ENCODE measurements at regions not wholly inside any gene's neighbourhood (a gene's known extent, or its start where the extent isn't known, plus 50 kb on each side); places are given as distances from the start of the nearest gene placed in this dataset.
"Not testable (repeated sequence)": the region's sequence is repeated elsewhere in the genome, so short reads cannot be mapped to it uniquely, and the experiment has no call there.

GRCh38 chr2:128413718-128414341 is 95.2 kb upstream of the HS6ST1 start:
- no peak for DNase-seq (ENCODE audit: low read depth in 3 of 3, low spot score in 1 of 3)

- DNase-seq (ENCODE audit: low read depth in 3 of 3, low spot score in 1 of 3), result no peak
Observed at GRCh38 chr2:128414351-128414750, 95.7 kb upstream of the HS6ST1 start.

DNA sequence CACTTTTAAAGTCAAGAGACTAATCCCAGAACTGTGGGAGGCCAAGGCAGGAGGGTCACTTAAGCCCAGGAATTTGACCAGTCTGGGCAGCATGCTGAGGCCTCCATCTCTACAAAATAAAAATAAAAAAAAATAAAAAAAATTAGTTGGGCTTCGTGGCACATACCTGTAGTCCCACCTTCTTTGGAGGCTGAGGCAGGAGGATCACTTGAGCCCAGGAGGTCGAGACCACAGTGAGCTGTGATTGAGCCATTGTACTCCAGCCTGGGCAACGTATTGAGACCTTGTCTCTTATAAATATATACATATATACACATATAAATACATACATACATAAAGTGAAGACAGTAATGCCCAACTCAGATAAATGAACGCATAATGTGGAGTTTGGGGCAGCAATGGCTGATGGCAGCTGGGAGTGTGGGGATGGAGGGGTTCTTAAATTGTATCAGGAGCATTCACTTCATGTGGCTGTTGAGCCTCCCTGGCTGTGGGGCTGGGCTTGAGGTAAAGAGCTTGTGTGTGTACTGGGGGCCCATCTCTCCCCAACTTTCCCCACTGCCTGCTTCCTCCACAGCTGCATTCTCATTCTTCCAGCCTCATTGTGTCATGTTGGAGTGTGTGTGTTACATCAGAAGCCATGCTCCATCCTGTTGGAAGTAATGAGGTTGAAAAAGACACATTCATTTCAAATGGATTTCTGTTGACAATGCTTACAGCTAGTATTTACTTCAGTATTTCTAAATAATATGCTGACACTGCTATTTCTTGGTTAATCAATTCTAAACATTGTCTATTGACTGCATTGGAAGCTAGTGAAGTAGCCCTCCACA is 96.5 kb upstream of the HS6ST1 start:
- no peak for DNase-seq (ENCODE audit: low read depth in 3 of 3, low spot score in 1 of 3)

DNA sequence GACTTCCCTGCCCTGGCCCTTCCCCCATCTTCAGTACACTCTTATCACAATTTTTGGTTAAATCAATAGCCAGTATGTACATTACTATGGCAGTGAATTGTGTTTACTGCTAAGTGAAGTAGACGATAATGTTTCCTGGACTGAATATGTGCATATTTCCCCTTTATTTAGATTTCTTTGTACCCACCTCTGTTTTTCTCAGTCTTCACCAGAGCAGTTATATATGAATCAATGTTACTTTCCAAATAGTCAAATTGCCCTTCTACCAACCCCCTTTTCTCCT is 97.1 kb upstream of the HS6ST1 start:
- no peak for DNase-seq (ENCODE audit: low read depth in 3 of 3, low spot score in 1 of 3)

DNA sequence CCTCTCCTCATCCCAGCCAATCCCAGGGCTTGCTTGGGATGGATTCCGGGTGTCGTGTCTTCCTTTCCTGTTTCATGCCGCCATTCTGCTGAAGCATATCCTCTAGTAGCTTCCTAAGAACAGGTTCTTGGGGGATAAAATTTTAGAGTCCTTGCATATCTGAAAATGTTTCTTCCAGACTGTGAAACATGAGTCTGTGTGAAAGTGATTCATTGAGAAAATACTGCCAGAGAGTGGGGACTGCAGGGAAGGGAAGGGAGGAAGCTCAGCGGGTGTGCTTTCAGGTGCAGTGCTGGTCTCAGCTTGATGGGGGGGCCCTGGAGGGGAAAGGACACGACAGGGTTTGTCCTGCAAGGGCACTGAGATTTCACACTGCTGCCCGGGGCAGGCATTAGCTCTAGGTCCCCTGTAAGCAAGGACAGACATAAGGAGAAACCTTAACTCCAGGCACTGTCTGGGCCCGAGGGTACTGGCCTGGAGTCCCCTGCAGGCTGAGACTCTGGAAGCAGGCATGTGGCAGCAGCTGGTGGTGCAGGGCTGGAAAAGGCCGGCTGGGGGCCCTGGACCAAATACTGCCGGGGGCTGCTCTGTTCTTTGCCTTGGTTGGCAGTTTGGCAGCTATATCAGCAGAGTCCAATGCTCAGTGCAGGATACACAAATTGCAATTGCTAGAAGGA is 97.6 kb upstream of the HS6ST1 start:
- DNase-seq (ENCODE audit: low read depth in 3 of 3, low spot score in 1 of 3), result no peak

DNA sequence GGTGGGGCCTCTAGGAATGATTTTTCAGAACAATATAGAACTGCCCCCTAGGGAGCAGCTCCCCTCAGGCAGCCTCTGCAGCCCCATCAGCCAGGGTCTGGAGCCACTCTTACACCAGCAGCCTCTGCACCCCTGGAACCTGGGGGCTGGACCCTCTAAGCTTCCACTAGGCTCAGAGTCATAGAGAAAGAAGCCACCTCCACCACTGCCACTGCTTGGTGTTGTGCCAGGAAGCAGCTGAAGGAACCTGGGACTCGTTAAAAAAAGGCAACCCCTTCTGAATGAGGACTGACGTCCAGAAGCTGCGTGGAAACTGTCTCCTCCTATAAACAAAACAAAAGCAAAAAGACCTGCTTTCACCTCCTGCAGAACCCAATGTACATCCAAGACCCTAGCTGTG is 98.1 kb upstream of the HS6ST1 start:
- DNase-seq (ENCODE audit: low read depth in 3 of 3, low spot score in 1 of 3), result no peak

- DNase-seq (ENCODE audit: low read depth in 3 of 3, low spot score in 1 of 3), result not testable (repeated sequence)
Observed at GRCh38 chr2:128417264-128417663, 98.6 kb upstream of the HS6ST1 start.

- DNase-seq (ENCODE audit: low read depth in 3 of 3, low spot score in 1 of 3), result no peak
Observed at GRCh38 chr2:128420131-128420530, 101.5 kb upstream of the HS6ST1 start.

GRCh38 chr2:128420776-128421175 is 102.1 kb upstream of the HS6ST1 start:
- DNase-seq (ENCODE audit: low read depth in 3 of 3, low spot score in 1 of 3), result no peak

DNA sequence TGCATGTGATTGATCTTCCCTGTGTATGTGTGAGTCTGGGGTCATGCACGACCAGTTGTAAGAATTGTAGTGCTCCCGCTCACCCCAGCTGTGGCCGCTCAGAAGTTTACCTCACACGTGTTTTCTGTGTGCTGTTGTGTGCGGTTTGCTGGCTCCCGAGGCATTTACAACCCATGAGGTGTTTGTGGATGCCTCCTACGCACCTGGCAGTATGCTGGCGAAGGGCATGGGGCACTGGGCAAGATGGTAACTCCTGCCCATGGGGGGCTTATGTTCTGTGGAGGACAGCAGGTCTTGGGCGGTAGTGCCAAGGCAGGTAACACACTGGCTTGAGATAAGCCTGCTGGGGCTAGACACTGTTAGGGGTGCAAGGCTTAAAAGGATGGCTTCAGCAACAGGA is 102.6 kb upstream of the HS6ST1 start:
- DNase-seq (ENCODE audit: low read depth in 3 of 3, low spot score in 1 of 3), result no peak

DNA sequence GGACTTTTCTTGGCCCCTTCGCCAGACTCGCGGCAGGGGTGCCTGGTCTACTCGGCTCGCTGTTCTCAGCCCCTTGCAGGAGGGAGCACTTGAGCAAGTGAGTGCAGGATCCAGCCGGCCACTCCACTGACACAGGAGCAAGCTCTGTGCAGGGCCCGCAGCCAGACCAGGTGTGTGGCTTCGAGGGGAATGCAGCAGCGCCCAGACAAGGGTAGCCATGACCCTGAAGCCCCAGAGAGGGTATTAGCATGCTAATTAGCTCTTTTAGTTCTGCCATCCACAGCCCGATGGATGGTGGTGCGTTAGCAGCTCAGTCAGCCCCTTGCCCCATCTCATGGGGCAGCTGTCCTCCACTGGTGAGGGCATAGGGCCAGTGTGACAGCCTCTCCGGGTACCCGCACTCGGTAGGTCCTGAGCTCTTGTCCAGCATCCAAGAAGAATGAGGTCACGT is 103.2 kb upstream of the HS6ST1 start:
- no peak for DNase-seq (ENCODE audit: low read depth in 3 of 3, low spot score in 1 of 3)

DNA sequence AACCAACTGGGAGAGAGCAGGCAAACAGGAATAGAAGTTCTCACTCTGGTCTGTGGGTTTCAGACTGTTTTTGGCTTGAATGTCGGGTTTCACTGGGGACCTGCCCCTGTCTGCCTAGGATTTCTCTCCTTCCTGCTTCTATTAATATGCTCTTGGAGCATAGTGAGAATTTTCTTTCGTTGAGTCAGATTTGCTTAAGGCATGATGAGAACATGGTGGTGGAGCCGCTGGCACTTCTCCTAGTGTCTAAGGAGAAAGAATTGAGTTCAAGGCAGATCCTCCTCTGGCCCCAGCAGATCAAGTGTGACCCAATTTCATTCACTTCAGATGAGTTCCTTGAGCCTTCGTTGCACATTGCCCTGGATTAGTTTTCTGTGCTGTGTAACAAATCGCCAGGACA is 103.9 kb upstream of the HS6ST1 start:
- no peak for DNase-seq (ENCODE audit: low read depth in 3 of 3, low spot score in 1 of 3)

- no peak for DNase-seq (ENCODE audit: low read depth in 3 of 3, low spot score in 1 of 3)
Observed at GRCh38 chr2:128423788-128424165, 105.1 kb upstream of the HS6ST1 start.

DNA sequence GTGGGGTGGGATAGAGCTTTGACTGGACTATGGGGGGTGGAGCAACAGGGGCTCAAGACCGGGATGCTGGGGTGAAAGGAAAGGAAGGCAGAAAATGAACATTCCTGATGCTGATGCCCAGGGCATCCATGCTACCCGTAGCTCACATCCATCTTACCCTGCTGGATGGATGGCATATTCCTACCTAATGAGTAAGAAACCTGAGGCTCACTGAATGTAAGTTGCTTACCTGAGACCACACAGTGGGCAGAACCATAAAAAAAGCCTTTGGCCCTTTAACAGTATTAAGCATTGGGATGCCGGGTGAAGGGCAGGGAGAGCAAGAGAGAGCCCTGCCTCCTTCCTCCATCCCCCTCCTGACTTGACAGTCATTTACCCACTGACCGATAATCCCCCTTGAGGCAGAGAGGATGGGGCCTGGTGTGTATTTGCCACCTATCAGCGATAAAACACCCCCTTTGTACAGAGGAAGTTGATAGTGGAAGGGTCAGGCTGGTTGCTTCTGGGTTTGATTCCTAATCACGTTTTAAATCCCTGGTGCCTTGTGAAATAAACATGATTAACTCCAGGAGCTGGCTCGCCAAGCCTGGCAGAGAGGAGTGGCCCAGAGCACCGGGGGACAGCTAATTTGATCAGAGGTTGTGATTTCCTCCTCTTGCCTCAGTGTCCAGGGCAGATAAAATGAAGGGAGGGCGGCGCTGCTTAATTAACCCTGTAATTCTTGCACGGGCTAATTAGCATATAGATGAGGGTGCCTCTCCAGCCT is 105.9 kb upstream of the HS6ST1 start:
- no peak for DNase-seq (ENCODE audit: low read depth in 3 of 3, low spot score in 1 of 3)

DNA sequence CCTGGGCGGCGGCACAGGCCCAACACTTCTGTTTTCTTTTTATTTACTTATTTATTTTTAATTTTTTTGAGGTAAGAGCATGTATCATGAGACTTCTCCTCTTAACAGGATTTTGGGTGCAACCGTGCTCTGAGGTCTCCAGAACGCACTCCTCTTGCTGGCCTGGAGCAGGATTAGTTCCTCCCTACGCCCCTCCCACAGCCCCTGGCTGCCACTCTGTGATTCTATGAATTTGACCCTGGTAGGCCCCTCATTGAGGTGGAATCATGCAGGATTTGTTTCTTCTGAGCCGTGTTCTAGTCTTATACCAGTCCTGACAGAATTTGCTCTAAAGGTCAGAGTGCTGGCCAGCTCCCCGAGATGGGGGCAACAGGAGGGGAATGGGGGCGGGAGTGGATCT is 106.5 kb upstream of the HS6ST1 start:
- no peak for DNase-seq (ENCODE audit: low read depth in 3 of 3, low spot score in 1 of 3)

DNA sequence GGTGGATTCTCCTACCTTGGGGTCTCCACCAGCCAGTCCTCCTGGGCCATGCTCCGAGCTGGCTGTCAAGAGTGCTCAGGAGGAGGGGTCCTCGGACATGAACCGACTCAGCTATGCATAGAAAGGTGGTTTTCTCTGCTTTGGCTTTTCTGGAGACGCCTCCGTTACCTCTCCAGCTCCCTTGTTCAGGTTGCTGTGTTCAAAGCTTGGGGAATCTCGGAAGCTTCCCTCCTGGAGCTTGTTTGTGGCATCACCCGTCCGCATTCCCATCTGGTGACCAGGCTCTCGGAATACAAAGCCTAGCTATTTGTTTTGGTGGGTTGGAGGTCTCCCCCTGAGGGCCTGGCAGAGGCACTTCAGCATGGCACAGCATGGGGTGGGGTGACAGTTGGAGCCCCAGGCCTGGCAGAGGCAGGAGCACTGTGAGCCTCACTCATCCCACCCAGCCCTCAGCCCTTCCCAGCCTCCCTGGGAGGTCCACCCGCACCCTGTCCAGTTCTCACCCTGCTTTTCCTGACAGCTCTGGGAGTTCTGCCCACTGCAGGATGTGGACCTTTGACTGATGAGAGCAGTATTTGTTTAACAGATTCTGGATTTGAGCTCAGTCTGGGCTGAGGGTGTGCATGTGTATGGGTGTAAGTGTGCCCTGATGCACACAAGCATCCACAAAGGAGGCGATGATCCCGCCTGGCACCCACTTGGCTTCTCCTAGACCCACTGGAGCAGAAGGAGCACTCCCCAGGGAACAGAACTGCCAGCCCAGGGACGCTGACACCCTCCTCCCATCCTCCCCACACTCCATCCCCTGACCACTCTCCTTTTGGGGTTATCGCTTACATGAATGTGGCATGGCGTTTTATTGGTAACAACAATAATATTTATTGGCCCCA is 107.3 kb upstream of the HS6ST1 start:
- no peak for DNase-seq (ENCODE audit: low read depth in 3 of 3, low spot score in 1 of 3)

DNA sequence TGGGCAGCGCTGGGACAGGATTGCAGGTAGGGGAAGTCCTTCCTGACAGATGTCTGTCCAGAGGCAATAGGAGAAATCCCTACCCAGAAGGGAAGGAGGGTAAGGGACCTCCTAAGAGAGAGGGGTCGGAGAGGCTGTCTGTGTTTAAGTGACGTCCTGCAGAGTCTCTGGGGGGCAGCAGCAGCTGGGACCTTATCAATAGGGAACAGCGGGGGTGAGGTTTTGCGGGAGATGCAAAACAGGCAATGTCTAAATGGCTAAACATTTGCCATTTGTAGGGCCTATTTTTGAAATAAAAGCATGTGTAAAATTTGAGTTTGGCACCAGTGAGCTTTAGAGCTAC is 108.7 kb upstream of the HS6ST1 start:
- DNase-seq (ENCODE audit: low read depth in 3 of 3, low spot score in 1 of 3), result no peak

GRCh38 chr2:128428415-128428814 is 109.7 kb upstream of the HS6ST1 start:
- no peak for DNase-seq (ENCODE audit: low read depth in 3 of 3, low spot score in 1 of 3)

- DNase-seq (ENCODE audit: low read depth in 3 of 3, low spot score in 1 of 3), result no peak
Observed at GRCh38 chr2:128432423-128432822, 113.8 kb upstream of the HS6ST1 start.

- no peak for DNase-seq (ENCODE audit: low read depth in 3 of 3, low spot score in 1 of 3)
Observed at GRCh38 chr2:128433911-128434550, 115.4 kb upstream of the HS6ST1 start.

All from stimulated activated CD4-positive, alpha-beta T cell treated with anti-CD3 and anti-CD28 coated beads, TNF-alpha, amount 100 ng/mL, for 1 hour (primary cell).